ENCODE measurements at regions not wholly inside any gene's neighbourhood (a gene's known extent, or its start where the extent isn't known, plus 50 kb on each side); places are given as distances from the start of the nearest gene placed in this dataset.

- peak; percentile 76 for DNase-seq
These were observed 154.3 kb upstream of the ZFHX3 start for GRCh38 chr16:73202161-73202729.

GRCh38 chr16:73199214-73199613 lies 151.3 kb upstream of the ZFHX3 start:
- no peak for DNase-seq

GRCh38 chr16:73198481-73198880 lies 150.6 kb upstream of the ZFHX3 start:
- DNase-seq = no peak

DNA sequence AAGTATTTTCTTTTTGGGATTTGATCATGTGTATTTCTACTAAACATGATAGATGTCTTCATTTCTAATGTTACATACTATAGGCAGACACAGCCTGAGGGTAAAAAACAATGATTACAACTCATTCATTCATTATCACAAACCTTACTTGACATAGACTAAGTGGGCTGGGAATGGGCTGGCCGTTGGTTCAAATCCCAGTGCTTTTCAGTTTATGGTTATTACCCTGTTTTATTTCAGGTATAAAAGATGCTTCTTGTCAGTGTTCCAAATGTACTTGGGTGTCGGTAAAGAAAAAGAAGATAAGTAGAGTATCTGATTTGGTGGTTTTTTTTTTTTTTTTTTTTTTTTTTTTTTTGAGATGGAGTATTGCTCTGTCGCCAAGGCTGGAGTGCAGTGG lies 149.7 kb upstream of the ZFHX3 start:
- DNase-seq = no peak

- no peak for DNase-seq
These were observed 148.7 kb upstream of the ZFHX3 start for GRCh38 chr16:73196670-73197069.

GRCh38 chr16:73193464-73193863 lies 145.5 kb upstream of the ZFHX3 start:
- no peak for DNase-seq

DNA sequence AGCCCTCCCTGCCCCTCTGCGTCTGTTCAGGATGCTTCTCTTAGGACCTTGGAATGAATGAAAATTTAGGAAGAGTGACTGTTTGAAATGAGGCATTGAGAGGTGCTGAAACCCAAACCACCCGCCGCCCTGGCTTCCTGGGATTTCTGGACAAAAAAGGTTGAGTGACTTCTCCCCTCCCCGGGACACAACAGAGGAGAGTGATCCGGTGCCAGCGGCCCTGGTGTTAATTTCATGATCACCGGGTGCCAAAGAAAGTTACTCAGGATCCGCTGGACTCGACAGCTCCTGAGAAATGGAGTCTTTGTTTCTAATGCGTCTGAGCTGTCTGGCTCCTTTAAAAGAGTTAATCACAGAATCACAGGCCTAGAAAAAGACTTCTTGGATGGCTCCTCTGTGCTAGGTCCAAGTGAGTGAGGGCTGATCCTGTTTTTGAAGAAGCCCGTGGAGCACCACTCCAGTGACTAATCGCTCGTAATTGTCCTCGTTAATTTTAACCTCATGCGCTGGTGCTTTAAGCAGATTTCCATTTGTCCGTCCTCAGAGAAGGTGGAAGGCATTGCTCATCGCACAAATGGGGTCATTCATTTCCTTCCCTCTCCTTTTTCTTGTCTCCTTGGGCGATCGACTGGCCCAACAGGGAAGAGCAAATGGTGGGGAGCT lies 144.4 kb upstream of the ZFHX3 start:
- DNase-seq = no peak

GRCh38 chr16:73191660-73192046 lies 143.7 kb upstream of the ZFHX3 start:
- DNase-seq = no peak

DNA sequence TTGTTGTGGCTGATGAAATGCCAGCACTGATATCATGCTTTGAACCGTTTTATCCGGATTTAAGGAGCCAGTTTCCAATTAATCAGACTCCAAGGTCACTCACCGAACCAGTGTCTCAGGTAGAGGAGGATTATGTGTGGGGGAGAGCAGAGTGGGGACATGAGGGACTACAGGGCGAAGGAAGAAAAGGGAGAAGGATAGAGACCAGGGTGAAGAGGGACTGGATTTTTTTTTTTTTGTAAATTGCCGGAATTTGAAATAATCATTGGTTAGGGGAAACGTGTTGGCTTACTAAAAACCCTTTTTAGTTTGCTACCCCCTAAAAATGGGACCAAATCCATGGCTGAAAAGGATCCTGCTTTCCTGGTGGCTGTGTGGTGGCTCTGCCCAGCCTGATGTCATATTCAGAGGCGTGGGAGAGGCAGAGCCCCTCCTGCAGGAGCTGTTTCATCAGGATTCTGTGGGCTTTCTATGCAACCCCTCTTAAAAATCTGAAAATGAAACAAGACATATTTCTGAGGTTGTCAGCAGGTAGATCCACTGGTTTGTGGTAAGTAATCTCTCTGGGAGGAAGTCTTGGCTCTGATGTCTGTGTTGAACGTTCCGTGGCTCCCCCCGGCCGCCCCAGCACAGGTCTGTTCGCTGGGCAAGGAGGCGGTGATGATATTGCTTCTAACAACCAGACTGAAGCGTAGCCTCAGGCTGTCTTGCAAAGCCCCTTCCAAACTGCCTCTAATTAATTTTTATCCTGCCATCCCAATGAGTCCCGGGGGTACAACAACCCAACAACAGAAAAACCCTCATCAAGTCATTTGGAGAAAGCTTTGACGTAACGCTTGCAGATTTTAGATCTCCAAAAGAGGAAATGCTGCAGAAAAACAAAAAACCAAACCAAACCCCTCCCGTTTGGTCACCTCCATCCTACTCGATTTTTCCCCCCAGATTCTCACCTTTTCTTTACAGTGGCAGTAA lies 143.0 kb upstream of the ZFHX3 start:
- DNase-seq = no peak

DNA sequence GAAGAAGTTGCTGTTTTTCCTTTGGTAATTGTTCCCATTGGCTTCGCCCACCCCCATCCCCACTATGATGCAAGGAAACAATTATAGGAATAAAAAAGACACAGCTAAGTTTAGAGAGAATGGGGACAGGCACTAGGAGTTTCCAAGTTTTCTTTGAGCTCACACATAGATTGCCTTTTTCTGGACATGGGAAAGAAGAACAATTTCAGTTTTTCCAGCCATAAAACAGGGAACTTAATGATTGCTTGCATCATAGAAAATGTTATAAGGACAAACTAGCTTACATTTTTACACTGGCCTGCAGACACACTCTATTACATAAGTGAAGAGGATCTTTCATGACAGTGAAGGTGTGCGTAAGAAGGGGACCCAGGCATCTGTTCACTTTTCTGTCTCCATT lies 142.3 kb upstream of the ZFHX3 start:
- DNase-seq = no peak

- no peak for DNase-seq
These were observed 141.2 kb upstream of the ZFHX3 start for GRCh38 chr16:73189136-73189535.

- DNase-seq = no peak
These were observed 139.0 kb upstream of the ZFHX3 start for GRCh38 chr16:73186752-73187601.

DNA sequence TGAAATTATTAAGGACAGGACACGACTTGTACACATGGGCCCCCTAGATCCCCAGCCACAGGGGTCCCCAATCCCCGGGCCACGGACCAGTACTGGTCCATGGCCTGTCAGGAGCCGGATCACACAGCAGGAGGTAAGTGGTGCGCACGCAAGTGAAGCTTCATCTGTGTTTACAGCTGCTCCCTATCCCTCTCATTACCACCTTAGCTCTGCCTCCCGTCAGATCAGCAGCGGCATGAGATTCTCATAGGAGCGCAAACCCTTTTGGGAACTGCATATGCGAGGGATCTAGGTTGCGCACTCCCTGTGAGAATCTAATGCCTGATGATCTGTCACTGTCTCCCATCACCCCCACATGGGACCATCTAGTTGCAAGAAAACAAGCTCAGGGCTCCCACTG lies 137.8 kb upstream of the ZFHX3 start:
- DNase-seq = no peak

DNA sequence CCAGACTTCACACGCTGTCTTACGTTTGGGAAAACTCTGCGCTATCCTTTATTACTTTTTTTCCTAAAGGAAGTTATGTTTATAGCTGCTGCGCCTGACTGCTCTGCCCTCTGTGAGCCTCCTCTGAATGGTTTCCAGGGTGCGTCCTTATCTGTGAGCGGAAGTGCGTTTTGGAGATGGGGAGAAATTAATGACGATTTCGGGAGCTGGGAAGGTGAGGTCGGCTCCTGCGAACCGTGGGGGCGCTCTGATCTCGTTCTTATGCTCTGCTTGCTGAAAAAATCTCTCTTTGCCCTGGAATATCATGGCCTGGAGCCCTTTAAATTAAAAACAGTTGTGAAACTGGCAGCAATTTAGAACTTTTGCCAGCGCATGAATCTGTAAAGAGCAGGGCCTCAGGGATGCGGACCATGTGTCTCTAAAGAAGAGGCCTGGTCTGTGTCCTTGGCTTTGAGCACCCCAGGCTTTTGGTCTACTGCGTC lies 135.7 kb upstream of the ZFHX3 start:
- DNase-seq = peak; percentile 44

GRCh38 chr16:73179705-73180331 lies 131.9 kb upstream of the ZFHX3 start:
- peak; percentile 61 for DNase-seq

DNA sequence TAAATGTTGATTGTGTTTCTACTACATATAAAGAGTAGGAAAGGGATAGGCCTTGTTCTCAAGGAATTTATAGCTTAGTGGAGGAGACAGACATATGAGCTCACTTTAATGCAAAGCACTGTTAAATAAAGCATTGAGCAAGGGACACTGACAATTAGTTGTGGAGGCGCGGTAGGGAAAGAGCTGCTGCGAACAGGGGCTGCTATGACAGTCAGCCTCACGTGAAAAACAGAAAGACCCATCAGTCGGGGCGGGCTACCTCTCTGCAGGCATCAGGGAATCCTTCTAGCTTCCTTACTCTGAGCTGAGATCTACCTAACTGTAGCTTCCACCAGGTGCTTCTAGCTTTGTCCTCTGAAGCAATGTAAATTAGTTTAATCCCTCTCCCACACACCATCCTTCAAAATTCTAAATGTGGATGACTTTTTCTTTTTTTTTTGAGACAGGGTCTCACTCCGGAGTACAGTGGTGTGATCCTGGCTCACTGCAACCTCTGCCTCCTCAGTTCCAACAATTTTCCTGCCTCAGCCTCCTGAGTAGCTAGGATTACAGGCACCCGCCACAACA lies 129.9 kb upstream of the ZFHX3 start:
- no peak for DNase-seq

DNA sequence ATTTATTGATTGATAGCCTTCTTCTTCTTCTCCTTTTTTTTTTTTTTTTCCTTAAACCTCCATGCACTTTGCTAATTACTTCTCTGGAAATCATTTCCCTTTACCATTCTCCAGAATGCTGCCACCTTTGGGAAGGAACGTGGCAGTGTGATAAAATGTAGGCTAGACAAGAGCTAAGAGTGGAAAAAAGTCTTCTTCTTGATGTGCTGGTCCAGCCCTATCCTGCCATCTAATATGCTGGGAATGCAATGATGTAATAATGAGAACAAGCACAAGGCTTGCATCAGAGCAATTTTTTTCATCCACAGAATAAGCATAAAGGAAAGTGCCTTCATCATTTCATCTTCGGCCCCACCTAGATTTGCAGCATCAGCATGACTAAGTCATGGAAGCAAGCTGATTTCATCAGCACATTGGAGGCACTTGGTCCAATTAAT lies 128.7 kb upstream of the ZFHX3 start:
- DNase-seq = no peak

- DNase-seq = peak; percentile 59
These were observed 125.2 kb upstream of the ZFHX3 start for GRCh38 chr16:73172973-73173709.

DNA sequence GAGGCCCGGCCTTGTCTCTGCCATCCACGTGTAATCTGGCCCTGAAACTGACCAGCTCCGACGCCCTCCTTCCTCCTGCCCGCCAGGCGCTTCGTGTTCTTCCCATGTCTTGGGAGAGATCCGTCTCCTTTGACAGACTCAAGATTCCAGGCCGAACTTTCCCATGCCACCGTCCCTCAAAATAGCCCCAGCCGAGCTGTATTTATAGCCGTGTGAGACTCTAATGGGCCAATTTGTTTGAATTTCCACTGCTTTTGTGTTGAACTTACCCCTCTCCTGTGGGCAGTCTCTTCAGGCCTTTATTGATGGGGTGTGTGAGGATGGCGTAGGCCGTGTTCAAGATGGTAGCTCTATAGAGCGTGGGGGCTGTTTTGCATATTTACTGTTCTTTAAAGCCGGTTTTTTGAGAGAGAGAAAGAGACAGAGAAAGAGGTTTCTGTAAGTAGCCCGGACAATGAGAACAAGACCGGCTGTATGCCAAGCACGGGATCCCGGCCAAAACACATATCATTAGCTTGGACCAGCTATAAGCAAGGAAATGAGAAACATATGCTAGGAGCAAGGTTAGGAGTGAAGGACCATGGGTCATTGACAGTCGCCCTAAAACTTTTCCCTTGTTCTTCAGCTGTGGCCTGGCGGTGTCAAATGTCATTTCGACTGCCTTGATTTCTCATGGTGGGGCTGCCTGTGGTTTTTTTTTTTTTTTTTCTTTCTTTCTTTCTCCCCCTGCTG lies 124.5 kb upstream of the ZFHX3 start:
- DNase-seq = peak; percentile 95

- DNase-seq = no peak
These were observed 123.9 kb upstream of the ZFHX3 start for GRCh38 chr16:73171901-73172240.

All from right forelimb (tissue), 1 donor.